Myocyte (in vitro differentiated cells): ENCODE measurements at regions not wholly inside any gene's neighbourhood (a gene's known extent, or its start where the extent isn't known, plus 50 kb on each side); places are given as distances from the start of the nearest gene placed in this dataset.
A peak's percentile ranks its signal among the peaks of the same experiment; 100 is the strongest.
"Not testable (repeated sequence)": the region's sequence is repeated elsewhere in the genome, so short reads cannot be mapped to it uniquely, and the experiment has no call there.

Experiments used
- DNase-seq: peaks from one replicate; pipeline ENCODE4 v3.0.0-alpha.2; 2012; ENCODE audit warnings: low read depth

DNA sequence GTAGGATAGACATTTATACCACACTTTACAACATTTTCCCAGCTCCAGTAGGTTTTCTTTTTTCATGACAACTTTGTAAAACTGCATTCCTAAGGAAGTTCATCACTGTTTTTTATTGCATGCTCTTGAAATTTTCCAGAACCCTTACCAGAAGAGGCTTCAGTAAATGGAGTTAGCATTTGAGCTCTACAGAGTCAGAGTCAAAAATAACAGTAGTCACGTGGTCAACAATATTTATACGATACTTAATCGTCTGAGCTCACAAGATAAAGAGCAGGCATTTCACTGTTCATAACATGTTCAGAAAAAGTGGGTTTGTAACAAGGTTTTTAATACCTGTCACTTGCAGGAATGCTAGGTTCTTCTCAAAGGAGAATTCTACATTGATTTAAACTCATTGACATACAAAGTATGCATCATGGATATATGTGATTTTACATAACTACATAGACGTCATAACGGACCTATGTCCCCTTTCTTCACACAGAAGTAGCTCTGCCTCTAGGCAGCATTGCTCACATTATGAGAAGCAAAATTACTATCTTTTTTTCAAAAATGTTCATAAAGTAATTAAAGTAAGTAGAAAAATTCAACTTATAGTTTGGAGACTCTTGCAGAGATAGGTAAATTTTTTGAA is 187.0 kb upstream of the COL3A1 start:
- peak; percentile 74 for DNase-seq

GRCh38 chr2:188787658-188788240 is 186.4 kb upstream of the COL3A1 start:
- DNase-seq: peak; percentile 72

- DNase-seq: peak; percentile 86
Measured at GRCh38 chr2:188788621-188789020, 185.6 kb upstream of the COL3A1 start.

- no peak for DNase-seq
Measured at GRCh38 chr2:188789951-188790350, 184.2 kb upstream of the COL3A1 start.

DNA sequence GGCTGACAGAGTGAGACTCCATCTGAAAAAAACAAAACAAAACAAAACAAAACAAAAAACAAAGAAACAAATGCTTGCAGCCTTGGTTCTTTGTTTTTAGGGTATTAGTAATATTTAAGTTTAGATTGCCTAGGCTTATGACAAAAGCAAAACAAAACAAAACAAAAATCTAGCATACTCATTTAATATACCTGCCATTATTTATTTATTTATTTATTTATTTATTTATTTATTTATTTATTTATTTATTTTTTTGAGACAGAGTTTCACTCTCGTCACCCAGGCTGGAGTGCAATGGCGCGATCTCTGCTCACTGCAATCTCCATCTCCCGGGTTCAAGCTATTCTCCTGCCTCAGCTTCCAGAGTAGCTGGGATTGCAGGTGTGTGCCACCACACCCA is 179.7 kb upstream of the COL3A1 start:
- not testable (repeated sequence) for DNase-seq

DNA sequence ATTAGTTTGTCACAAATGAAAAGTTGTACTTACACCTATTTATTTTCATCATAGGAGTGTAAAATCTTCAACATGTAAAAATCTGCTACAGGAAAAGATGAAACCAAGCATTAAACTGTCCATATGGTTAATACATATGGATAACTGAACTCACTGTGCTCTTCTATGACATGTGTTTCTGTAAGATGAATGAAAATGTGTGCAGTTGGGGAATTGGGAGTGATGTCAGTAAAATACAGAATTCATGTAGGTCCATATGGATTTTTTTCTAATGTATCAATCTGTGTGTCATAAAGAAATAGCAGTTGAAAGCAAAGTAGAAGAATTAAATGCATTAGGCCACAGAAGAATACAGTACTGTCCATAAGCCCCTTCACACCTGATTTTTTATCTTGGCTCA is 178.4 kb upstream of the COL3A1 start:
- no peak for DNase-seq

GRCh38 chr2:188797371-188797770 is 176.8 kb upstream of the COL3A1 start:
- DNase-seq: no peak

DNA sequence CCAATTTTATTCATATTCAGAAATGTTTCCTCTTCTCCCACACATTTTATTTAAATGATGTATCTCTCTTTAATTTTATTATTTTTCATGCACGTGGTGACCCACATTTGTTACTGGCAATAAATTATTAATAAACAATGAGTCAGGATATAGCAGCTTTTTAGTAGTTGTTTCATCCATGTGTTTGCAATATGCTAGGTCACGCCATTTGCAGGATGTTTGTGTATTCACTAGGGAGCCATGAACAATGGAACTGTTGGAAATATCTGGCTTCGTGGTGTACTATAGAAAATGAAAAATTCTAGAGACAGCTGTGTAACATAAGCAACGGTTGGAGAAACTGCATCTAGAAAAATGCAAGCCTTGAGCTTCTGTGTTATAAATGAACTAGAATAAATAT is 176.0 kb upstream of the COL3A1 start:
- DNase-seq: peak; percentile 51

- DNase-seq: no peak
Measured at GRCh38 chr2:188805219-188805618, 169.0 kb upstream of the COL3A1 start.

- peak; percentile 15 for DNase-seq
Measured at GRCh38 chr2:188808947-188809355, 165.2 kb upstream of the COL3A1 start.

DNA sequence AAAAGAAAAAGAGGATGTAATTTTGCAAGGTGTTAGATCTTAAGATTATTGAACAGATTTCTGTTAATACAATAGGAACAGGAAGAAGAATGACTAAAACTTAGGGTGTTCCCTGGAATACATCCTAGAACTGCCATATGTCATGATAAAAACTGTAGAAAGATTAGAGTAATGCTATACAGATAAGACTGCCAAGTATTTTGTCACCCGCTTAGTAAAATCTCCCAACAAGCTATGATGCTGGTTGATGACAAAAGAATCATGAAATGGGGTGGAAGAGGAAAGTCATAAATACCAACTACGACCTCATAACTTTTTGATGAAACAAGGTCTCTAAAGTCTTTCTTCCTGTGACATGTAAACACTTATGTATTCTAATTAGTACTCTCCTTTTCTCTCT is 163.6 kb upstream of the COL3A1 start:
- DNase-seq: no peak

- peak; percentile 25 for DNase-seq
Measured at GRCh38 chr2:188811522-188811921, 162.7 kb upstream of the COL3A1 start.

DNA sequence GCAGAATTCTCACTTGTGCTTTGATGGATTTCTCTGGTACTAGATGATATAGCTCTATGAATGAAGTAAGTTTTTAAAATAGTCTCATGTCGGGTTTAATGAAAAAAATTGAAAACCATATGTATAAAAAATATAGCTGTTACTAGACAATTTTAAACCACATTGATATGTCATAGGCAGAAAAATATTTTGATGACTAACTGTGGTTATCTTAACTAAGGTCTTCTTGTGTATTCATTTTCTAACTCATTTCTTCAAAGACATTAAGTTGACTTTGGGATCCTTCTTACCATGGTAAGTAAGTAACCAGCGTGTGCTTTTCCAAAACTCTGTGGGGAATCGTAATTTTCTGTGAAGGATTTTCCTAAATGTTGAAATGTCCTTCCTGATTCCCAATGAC is 160.9 kb upstream of the COL3A1 start:
- DNase-seq: no peak

GRCh38 chr2:188813857-188814256 is 160.3 kb upstream of the COL3A1 start:
- no peak for DNase-seq

DNA sequence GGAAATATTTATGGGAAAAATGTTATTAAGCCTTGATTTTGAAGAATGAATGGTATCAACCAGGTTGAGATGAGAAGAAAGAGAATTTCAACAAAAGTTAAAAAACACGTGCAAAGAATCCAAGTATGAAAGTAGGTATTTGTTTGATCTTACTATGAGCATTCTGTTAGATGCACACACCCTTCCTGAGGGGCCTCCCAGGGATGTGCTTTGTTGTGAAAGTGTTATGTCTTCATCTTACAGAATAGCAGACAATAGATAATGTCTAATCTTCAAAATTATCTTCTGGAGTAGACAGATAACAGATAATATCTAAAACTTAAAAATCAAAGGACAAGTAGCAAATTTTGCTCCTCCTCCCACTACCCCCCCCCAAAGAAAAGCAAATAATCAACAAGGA is 155.2 kb upstream of the COL3A1 start:
- no peak for DNase-seq

GRCh38 chr2:188819792-188820191 is 154.4 kb upstream of the COL3A1 start:
- DNase-seq: no peak

DNA sequence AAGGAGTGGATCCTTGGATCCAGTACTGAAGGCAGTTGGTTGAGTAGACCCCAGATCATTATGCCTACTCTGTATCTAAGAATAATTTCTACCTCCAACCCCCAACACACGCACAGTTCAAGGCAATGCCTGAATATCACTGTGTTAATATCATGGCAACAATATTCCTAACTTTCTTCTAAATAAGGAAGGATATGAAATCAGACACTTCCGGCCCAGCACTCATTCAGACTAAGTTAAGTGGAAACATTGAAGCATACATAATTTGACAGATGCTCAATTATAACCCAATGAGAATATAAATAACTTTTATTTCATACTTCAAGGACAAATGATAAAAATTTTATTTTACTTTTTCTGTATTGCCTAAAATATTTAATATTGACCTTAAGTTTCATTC is 153.6 kb upstream of the COL3A1 start:
- DNase-seq: no peak

GRCh38 chr2:188824125-188824524 is 150.0 kb upstream of the COL3A1 start:
- no peak for DNase-seq

DNA sequence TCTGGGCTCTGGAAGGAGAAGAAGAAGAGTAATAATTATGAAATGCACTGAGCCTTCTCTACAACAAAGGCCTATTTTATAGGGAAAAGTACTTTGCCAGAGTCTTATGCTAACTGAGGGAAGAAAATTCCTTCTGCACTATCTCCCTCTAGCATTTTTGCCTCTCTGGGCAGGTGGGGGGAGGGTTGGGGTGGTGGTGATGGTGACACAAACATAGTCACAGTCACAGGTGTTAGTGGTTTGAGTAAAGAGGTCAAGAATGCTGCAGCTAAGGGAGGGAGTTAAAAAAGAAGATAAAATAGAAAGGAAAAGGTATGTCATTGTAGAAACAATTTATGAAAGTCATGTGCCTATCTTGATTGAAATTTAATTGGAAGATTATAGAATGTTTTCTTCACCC is 140.8 kb upstream of the COL3A1 start:
- peak; percentile 60 for DNase-seq

DNA sequence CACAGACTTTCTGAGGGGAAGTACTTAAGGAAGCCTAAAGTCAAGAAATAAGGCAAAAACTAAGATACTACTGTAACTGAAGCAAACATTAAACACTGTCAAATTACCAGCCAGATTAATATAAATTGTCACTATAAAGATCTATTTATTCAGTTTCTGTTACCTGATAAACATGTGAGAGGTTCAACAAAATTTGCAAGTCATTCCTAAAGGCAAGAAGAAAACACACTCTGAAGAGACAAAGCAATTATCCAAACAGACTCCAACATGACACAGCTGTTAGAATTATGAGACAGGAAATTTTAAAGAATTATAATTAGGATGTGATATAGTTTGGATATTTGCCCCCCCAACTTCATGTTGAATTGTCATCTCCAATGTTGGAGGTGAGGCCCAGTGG is 140.4 kb upstream of the COL3A1 start:
- DNase-seq: no peak

DNA sequence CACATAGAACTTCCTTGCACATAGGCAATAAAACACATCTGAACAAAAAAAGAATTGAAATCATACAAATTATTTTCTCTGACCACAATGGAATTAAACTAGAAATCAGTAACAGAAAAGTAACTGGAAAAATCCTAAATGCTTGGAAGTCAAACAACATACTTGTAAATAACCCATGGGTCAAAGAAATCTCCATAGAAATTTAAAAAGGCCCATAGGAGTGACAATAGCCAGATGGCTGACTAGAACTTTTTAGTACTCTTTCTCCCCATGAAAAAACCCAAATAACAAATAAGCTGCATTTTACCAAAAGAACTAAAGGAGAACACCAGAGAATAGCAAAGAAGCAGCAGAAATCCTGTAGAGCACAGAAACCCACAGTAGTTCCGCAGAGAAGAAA is 139.2 kb upstream of the COL3A1 start:
- no peak for DNase-seq

GRCh38 chr2:188835821-188836220 is 138.4 kb upstream of the COL3A1 start:
- DNase-seq: no peak

DNA sequence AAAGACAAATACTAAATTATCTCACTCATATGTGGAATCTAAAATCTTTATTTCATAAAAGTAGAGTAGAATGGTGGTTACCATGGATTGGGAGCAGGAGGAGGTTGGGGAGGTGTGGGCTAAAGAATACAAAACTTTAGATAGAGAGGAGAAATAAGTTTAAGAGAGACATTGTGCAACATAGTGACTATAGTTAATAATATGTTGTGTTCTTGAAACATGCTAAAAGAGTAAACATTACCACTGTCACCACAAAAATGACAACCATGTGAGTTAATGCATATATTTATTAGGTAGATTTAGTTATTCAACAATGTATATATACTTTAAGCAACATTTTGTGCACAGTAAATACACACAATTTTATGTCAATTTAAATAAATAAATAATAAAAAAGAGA is 128.5 kb upstream of the COL3A1 start:
- DNase-seq: no peak
